ENCODE measurements at regions not wholly inside any gene's neighbourhood (a gene's known extent, or its start where the extent isn't known, plus 50 kb on each side); places are given as distances from the start of the nearest gene placed in this dataset.

DNA sequence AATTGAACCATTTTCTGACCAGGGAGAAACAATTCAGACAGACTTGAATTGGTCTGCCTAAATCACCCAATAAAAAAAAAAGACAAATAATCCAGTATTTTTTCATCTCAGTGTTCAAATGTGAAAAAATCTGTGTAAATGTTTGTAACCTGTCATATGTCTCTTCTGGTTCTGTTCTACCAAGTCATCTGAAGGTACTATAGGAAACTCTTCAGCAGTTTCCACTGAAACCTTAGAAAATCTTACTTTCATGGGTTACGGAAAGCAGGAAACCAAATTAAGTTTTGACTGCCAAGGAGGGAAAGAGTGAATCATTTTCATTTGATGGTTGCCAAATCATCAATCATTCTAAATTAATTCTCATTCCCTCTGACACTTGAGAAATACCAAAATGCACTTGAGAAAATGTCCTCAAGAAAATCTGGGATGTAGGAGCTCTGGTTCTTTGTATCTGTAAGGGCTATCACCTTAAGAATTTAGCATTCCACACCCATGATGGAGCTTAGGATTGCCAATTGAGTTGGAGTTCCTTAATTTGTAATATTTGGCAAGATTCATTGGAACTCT lies 278.2 kb upstream of the KCNH8 start:
- no peak overlapping the region for H4K5ac ChIP-seq (ENCODE audit: insufficient read length, low read depth, low read length)
- H4K8ac ChIP-seq (replicated peaks; ENCODE audit: insufficient read length, low read depth, low read length), result no peak overlapping the region
- no peak overlapping the region for H3K14ac ChIP-seq (ENCODE audit: insufficient read depth, low read length)
- H3K4me1 Mint-ChIP-seq, result peaks cover 2 to 4% of the 10 kb centered on the region in 2 experiments; a peak in 1 of 4 replicates
- H3K9ac ChIP-seq (ENCODE audit: extremely low read depth, insufficient read length, low read length), result no peak overlapping the region
- H3K23ac ChIP-seq (ENCODE audit: insufficient read length, low read depth, low read length), result no peak overlapping the region
- no peak overlapping the region for H2BK20ac ChIP-seq (ENCODE audit: low read depth, low read length, poor library complexity, severe bottlenecking)
- H2BK5ac ChIP-seq (ENCODE audit: insufficient read length, low read length), result no peak overlapping the region
- no peak overlapping the region for H3K4me3 Mint-ChIP-seq
- H3T11ph ChIP-seq (ENCODE audit: low read length), result no peak overlapping the region
- no peak overlapping the region for H3K4me2 ChIP-seq (ENCODE audit: insufficient read depth, insufficient read length, low read length)
- H2BK12ac ChIP-seq (ENCODE audit: insufficient read length, low read depth, low read length), result no peak overlapping the region
- TF ChIP-seq, protein P1, sequence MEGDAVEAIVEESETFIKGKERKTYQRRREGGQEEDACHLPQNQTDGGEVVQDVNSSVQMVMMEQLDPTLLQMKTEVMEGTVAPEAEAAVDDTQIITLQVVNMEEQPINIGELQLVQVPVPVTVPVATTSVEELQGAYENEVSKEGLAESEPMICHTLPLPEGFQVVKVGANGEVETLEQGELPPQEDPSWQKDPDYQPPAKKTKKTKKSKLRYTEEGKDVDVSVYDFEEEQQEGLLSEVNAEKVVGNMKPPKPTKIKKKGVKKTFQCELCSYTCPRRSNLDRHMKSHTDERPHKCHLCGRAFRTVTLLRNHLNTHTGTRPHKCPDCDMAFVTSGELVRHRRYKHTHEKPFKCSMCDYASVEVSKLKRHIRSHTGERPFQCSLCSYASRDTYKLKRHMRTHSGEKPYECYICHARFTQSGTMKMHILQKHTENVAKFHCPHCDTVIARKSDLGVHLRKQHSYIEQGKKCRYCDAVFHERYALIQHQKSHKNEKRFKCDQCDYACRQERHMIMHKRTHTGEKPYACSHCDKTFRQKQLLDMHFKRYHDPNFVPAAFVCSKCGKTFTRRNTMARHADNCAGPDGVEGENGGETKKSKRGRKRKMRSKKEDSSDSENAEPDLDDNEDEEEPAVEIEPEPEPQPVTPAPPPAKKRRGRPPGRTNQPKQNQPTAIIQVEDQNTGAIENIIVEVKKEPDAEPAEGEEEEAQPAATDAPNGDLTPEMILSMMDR (conservative IDR thresholded peaks at IDR 0.05), result no peak
- no peaks in the 10 kb centered on the region for H3K79me2 ChIP-seq (ENCODE audit: insufficient read depth, low read length)
- no peak overlapping the region for H3K56ac ChIP-seq (ENCODE audit: insufficient read length, low read depth, low read length)
- no peaks in the 10 kb centered on the region for H3K27me3 ChIP-seq (ENCODE audit: insufficient read depth, low read length)
- H2AFZ ChIP-seq (ENCODE audit: low read length), result no peak overlapping the region
- H3K18ac ChIP-seq (ENCODE audit: insufficient read length, low read depth, low read length), result no peak overlapping the region
- H3K27me3 Mint-ChIP-seq (ENCODE audit: low read depth), result no peaks in the 10 kb centered on the region
- no peaks in the 10 kb centered on the region for H3K79me1 ChIP-seq (ENCODE audit: insufficient read depth, low read depth, low read length, poor library complexity, severe bottlenecking)
- H3K36me3 Mint-ChIP-seq (ENCODE audit: insufficient read depth in 1 of 3, low read depth in 3 of 3), result no peaks in the 10 kb centered on the region
- no peak overlapping the region for H2BK15ac ChIP-seq (ENCODE audit: low read depth, low read length)
- H2AK5ac ChIP-seq (ENCODE audit: insufficient read length, low read length), result no peak overlapping the region
- H3K4me1 ChIP-seq (ENCODE audit: insufficient read depth, low read length), result no peaks in the 10 kb centered on the region
- no peak overlapping the region for H3K27ac Mint-ChIP-seq
- no CpG with 5 or more reads among the region's 1 CpG for WGBS (ENCODE audit: extremely low coverage, insufficient read length, low lambda C conversion rate)
- H3K9me3 ChIP-seq (ENCODE audit: control insufficient read depth, low read depth, low read length), result no peaks in the 10 kb centered on the region
- no peaks in the 10 kb centered on the region for H3K23me2 ChIP-seq (ENCODE audit: insufficient read length, low read depth, low read length, poor library complexity, severe bottlenecking)
- no peaks in the 10 kb centered on the region for H4K20me1 ChIP-seq (ENCODE audit: control insufficient read depth, insufficient read depth, insufficient read length)
- no peaks in the 10 kb centered on the region; a peak in 1 of 5 replicates for H3K9me3 Mint-ChIP-seq
- H3K4ac ChIP-seq (ENCODE audit: low read depth, low read length), result no peak overlapping the region
- DNase-seq, result no peak
- no peak overlapping the region for H2BK120ac ChIP-seq (ENCODE audit: low read depth, low read length, poor library complexity, severe bottlenecking)
- H3K27ac ChIP-seq (ENCODE audit: insufficient read length, low read depth, low read length), result no peak overlapping the region
- H4K91ac ChIP-seq (ENCODE audit: insufficient read length, low read depth, low read length), result no peak overlapping the region
